ENCODE measurements at regions not wholly inside any gene's neighbourhood (a gene's known extent, or its start where the extent isn't known, plus 50 kb on each side); places are given as distances from the start of the nearest gene placed in this dataset.

- CTCF ChIA-PET = interaction anchor here (0.5 to 0.6 kb wide), 2 partner anchors 18 to 100 kb away, joined by 3 read pairs; no protein-coding TSS in a partner anchor
These were observed 103.9 kb upstream of the SOX1 start for GRCh38 chr13:111963031-111963430.

DNA sequence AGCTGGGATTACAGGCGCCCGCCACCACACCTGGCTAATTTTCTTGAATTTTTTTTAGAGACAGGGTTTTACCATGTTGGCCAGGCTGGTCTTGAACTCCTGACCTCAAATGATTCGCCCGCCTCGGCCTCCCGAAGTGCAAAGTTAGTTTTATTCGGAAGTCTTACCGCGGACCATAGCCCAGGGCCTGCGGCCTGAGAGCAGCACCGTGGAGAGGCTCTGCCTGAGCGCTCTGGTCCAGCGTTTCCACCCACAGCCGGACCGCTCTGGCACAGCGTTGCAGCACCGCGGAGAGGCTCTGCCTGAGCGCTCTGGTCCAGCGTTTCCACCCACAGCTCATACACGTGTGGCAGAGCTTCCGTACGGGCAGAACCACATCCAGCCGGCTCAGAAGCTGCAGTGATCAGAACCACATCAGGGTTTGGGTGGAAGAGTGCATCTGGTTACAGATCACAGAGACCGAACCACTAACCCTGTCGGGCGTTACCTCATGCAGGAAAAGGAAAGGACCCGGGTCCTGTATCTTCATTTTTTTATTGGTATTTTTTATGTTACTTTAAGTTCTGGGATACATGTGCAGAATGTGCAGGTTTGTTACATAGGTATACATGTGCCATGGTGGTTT, 102.4 kb upstream of the SOX1 start:
- Histone ChIP-seq H3K27me3 (ENCODE audit: insufficient read depth) (no peaks in the 10 kb centered on the region; the same call in 1 of the 2 replicates), H3K4me1 (ENCODE audit: control insufficient read depth in 1 of 2, insufficient read depth in 2 of 2, low read depth in 1 of 2, low read length in 1 of 2) (no peaks in the 10 kb centered on the region), H3K27ac (ENCODE audit: low read depth in 2 of 2, low read length in 1 of 2) (no peak overlapping the region), H4K20me1 (ENCODE audit: insufficient read depth) (no peaks in the 10 kb centered on the region), H2AFZ (ENCODE audit: low read depth) (no peak overlapping the region), H3K9me2 (no peaks in the 10 kb centered on the region), H3K36me3 (replicated peaks in 1 of 2; ENCODE audit: control insufficient read depth in 1 of 2, insufficient read depth in 2 of 2, low read length in 1 of 2) (no peaks in the 10 kb centered on the region), H3F3A (replicated peaks; ENCODE audit: insufficient read depth) (no peaks in the 10 kb centered on the region), H3K4me2 (no peak overlapping the region), H3K9ac (no peak overlapping the region), H3K4me3 (ENCODE audit: low read depth in 2 of 2, low read length in 1 of 2) (no peak overlapping the region), H3K9me3 (no peaks in the 10 kb centered on the region), H3K79me2 (ENCODE audit: insufficient read depth) (no peaks in the 10 kb centered on the region)
- POLR2A ChIA-PET = no interaction called here
- DNase-seq = no peak
- 33% methylated on average over 12 of the region's 28 CpGs for WGBS (ENCODE audit: low lambda C conversion rate)
- CTCF ChIA-PET = no interaction called here
- no peak for TF ChIP-seq GATA2 (CRISPR knock-in tag; IDR thresholded peaks at IDR 0.05)
- TF ChIP-seq ELF1 (IDR thresholded peaks at IDR 0.05) = no peak
- TF ChIP-seq MXI1 (IDR thresholded peaks at IDR 0.05; ENCODE audit: low read depth, low read length) = no peak
- TF ChIP-seq, protein P1, sequence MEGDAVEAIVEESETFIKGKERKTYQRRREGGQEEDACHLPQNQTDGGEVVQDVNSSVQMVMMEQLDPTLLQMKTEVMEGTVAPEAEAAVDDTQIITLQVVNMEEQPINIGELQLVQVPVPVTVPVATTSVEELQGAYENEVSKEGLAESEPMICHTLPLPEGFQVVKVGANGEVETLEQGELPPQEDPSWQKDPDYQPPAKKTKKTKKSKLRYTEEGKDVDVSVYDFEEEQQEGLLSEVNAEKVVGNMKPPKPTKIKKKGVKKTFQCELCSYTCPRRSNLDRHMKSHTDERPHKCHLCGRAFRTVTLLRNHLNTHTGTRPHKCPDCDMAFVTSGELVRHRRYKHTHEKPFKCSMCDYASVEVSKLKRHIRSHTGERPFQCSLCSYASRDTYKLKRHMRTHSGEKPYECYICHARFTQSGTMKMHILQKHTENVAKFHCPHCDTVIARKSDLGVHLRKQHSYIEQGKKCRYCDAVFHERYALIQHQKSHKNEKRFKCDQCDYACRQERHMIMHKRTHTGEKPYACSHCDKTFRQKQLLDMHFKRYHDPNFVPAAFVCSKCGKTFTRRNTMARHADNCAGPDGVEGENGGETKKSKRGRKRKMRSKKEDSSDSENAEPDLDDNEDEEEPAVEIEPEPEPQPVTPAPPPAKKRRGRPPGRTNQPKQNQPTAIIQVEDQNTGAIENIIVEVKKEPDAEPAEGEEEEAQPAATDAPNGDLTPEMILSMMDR (IDR thresholded peaks at IDR 0.05) = no peak
- TF ChIP-seq CHD2 (IDR thresholded peaks at IDR 0.05; ENCODE audit: low read length, partially characterized antibody) = no peak
- TF ChIP-seq SMC3 (IDR thresholded peaks at IDR 0.05; ENCODE audit: low read depth, low read length) = no peak
- no peak for TF ChIP-seq USF2 (IDR thresholded peaks at IDR 0.05; ENCODE audit: borderline replicate concordance, low read depth, low read length)
- TF ChIP-seq TEAD4 (IDR thresholded peaks at IDR 0.05; ENCODE audit: borderline replicate concordance, insufficient read depth) = no peak
- no peak for TF ChIP-seq NRF1 (IDR thresholded peaks at IDR 0.05; ENCODE audit: low read depth, low read length)
- no peak for TF ChIP-seq YY1 (IDR thresholded peaks at IDR 0.05; ENCODE audit: low read depth)

More at GRCh38 chr13:111963031-111963430, 103.9 kb upstream of the SOX1 start:
- no peaks in the 10 kb centered on the region; the same call in 1 of the 2 replicates for H3K27me3 ChIP-seq (ENCODE audit: insufficient read depth)
- POLR2A ChIA-PET = no interaction called here
- H3K9me2 ChIP-seq = no peaks in the 10 kb centered on the region
- H3K4me1 ChIP-seq (ENCODE audit: control insufficient read depth in 1 of 2, insufficient read depth in 2 of 2, low read depth in 1 of 2, low read length in 1 of 2) = no peaks in the 10 kb centered on the region
- H3K27ac ChIP-seq (ENCODE audit: low read depth in 2 of 2, low read length in 1 of 2) = no peak overlapping the region
- no peaks in the 10 kb centered on the region for H3K79me2 ChIP-seq (ENCODE audit: insufficient read depth)
- H3F3A ChIP-seq (replicated peaks; ENCODE audit: insufficient read depth) = no peaks in the 10 kb centered on the region
- no peak overlapping the region for H3K9ac ChIP-seq
- H4K20me1 ChIP-seq (ENCODE audit: insufficient read depth) = no peaks in the 10 kb centered on the region
- TF ChIP-seq MXI1 (IDR thresholded peaks at IDR 0.05; ENCODE audit: low read depth, low read length) (no peak), ELF1 (IDR thresholded peaks at IDR 0.05) (no peak), RCOR1 (IDR thresholded peaks at IDR 0.05; ENCODE audit: low read length) (no peak), SIN3A (IDR thresholded peaks at IDR 0.05; ENCODE audit: borderline replicate concordance, low read depth, low read length) (no peak), POLR2AphosphoS5 (IDR thresholded peaks at IDR 0.05; ENCODE audit: low read depth, low read length) (no peak), USF2 (IDR thresholded peaks at IDR 0.05; ENCODE audit: borderline replicate concordance, low read depth, low read length) (no peak), REST (IDR thresholded peaks at IDR 0.05; ENCODE audit: low read depth, low read length) (no peak), TCF12 (IDR thresholded peaks at IDR 0.05) (no peak), NFIC (IDR thresholded peaks at IDR 0.05; ENCODE audit: borderline replicate concordance) (no peak)
- no peak overlapping the region for H3K4me3 ChIP-seq (ENCODE audit: low read depth in 2 of 2, low read length in 1 of 2)
- 5% methylated on average over 2 of the region's 13 CpGs for WGBS (ENCODE audit: low lambda C conversion rate)
- no peak overlapping the region for H2AFZ ChIP-seq (ENCODE audit: low read depth)
- no peaks in the 10 kb centered on the region for H3K9me3 ChIP-seq
- H3K4me2 ChIP-seq = no peak overlapping the region
- no peak for DNase-seq
- H3K36me3 ChIP-seq (replicated peaks in 1 of 2; ENCODE audit: control insufficient read depth in 1 of 2, insufficient read depth in 2 of 2, low read length in 1 of 2) = no peaks in the 10 kb centered on the region

Measured in SK-N-SH (cell line).